GM23338 (cell line): ENCODE measurements at regions not wholly inside any gene's neighbourhood (a gene's known extent, or its start where the extent isn't known, plus 50 kb on each side); places are given as distances from the start of the nearest gene placed in this dataset.

Experiments used
- ATAC-seq: fragments of 200-7000 bp; cut with Tn5 transposase; 3 replicates; pipeline ENCODE4 v1.9.1; 2020
- DNase-seq: peaks from one replicate; pipeline ENCODE4 v3.0.0-alpha.2; 2015; ENCODE audit warnings: low spot score
- H2AFZ ChIP-seq: fragments of 200-600 bp; sonication (generic); 2 replicates; pipeline ENCODE4 v1.8.0; 2016; ENCODE audit warnings: antibody characterized with exemption, mild to moderate bottlenecking, moderate library complexity
- H3F3A ChIP-seq: fragments of 200-600 bp; sonication (generic); replicated peaks from 2 replicates; pipeline ENCODE4 v1.8.0; 2017; ENCODE audit warnings: antibody characterized with exemption, mixed run types, low read depth
- H3K27ac ChIP-seq: fragments of 200-600 bp; sonication (generic); 2 replicates; pipeline ENCODE4 v1.6.1; 2016; ENCODE audit warnings: low read depth
- H3K27me3 ChIP-seq: fragments of 200-600 bp; sonication (generic); 2 replicates; pipeline ENCODE4 v1.8.0; 2016; ENCODE audit warnings: mild to moderate bottlenecking, mixed run types, moderate library complexity; ENCODE audit not compliant: insufficient read depth
- H3K36me3 ChIP-seq: fragments of 200-600 bp; sonication (generic); 2 replicates; pipeline ENCODE4 v1.8.0; 2016; ENCODE audit warnings: mild to moderate bottlenecking; ENCODE audit not compliant: insufficient read depth
- H3K4me1 ChIP-seq: fragments of 200-600 bp; sonication (generic); 2 replicates; pipeline ENCODE4 v1.8.0; 2016; ENCODE audit warnings: mild to moderate bottlenecking, moderate library complexity; ENCODE audit not compliant: insufficient read depth
- H3K4me2 ChIP-seq: fragments of 200-600 bp; sonication (generic); 2 replicates; pipeline ENCODE4 v1.7.1; 2017; ENCODE audit warnings: mixed run types
- H3K4me3 ChIP-seq: fragments of 200-600 bp; sonication (generic); 2 replicates; pipeline ENCODE4 v1.6.1; 2016; ENCODE audit warnings: mixed run types
- H3K79me2 ChIP-seq: fragments of 200-600 bp; sonication (generic); replicated peaks from 2 replicates; pipeline ENCODE4 v1.8.0; 2017; ENCODE audit warnings: mild to moderate bottlenecking; ENCODE audit not compliant: insufficient read depth
- H3K9me2 ChIP-seq: fragments of 200-600 bp; sonication (generic); 2 replicates; pipeline ENCODE4 v1.8.0; 2017; ENCODE audit not compliant: insufficient read depth
- H4K20me1 ChIP-seq: fragments of 200-600 bp; sonication (generic); replicated peaks from 2 replicates; pipeline ENCODE4 v1.8.0; 2017; ENCODE audit warnings: mild to moderate bottlenecking; ENCODE audit not compliant: insufficient read depth
- H3K27ac Mint-ChIP-seq: 2 replicates; pipeline ENCODE4 v1.8.0; 2020; ENCODE audit warnings: inconsistent platforms, mild to moderate bottlenecking, moderate library complexity, mixed read lengths
- H3K27me3 Mint-ChIP-seq: 3 replicates; pipeline ENCODE4 v1.8.0; 2022; ENCODE audit warnings: low read depth, mild to moderate bottlenecking, moderate library complexity, mixed read lengths, inconsistent platforms; ENCODE audit not compliant: insufficient read depth, poor library complexity
- H3K36me3 Mint-ChIP-seq: 3 replicates; pipeline ENCODE4 v1.8.0; 2021; ENCODE audit warnings: low read depth, mild to moderate bottlenecking, inconsistent platforms, moderate library complexity, mixed read lengths
- H3K4me1 Mint-ChIP-seq: 3 replicates; pipeline ENCODE4 v1.8.0; 2020; ENCODE audit warnings: mild to moderate bottlenecking, inconsistent platforms, mixed read lengths
- H3K4me3 Mint-ChIP-seq: 3 replicates; pipeline ENCODE4 v1.8.0; 2021; ENCODE audit warnings: moderate library complexity, mild to moderate bottlenecking, inconsistent platforms, mixed read lengths
- H3K9me3 Mint-ChIP-seq: 3 replicates; pipeline ENCODE4 v1.8.0; 2020; ENCODE audit warnings: moderate library complexity, mild to moderate bottlenecking, inconsistent platforms, mixed read lengths
- CREB1 ChIP-seq: fragments of 250-450 bp; sonication (Bioruptor Pico); IDR thresholded peaks from 2 replicates; pipeline ENCODE4 v1.5.0; 2020; ENCODE audit warnings: low read depth, mild to moderate bottlenecking, moderate library complexity
- EZH2 ChIP-seq: fragments of 200-600 bp; sonication (generic); IDR thresholded peaks from one replicate; pipeline ENCODE4 v1.8.0; 2017; ENCODE audit warnings: antibody characterized with exemption, mild to moderate bottlenecking, low read depth; ENCODE audit not compliant: unreplicated experiment
- EZH2phosphoT487 ChIP-seq: fragments of 200-600 bp; sonication (generic); IDR thresholded peaks from one replicate; pipeline ENCODE4 v1.8.1; 2018; ENCODE audit warnings: antibody characterized with exemption; ENCODE audit not compliant: unreplicated experiment
- JUNB ChIP-seq: IDR thresholded peaks from one replicate; pipeline ENCODE4 v1.6.1; 2016; ENCODE audit warnings: antibody characterized with exemption; ENCODE audit not compliant: unreplicated experiment
- NANOG ChIP-seq: IDR thresholded peaks from 2 replicates; pipeline ENCODE4 v1.6.1; 2016; ENCODE audit warnings: antibody characterized with exemption, borderline replicate concordance
- POLR2AphosphoS5 ChIP-seq: IDR thresholded peaks from 2 replicates; pipeline ENCODE4 v1.6.1; 2016; ENCODE audit warnings: antibody characterized with exemption, low read depth
- STAT1 ChIP-seq: IDR thresholded peaks from one replicate; pipeline ENCODE4 v1.6.1; 2016; ENCODE audit warnings: antibody characterized with exemption; ENCODE audit not compliant: unreplicated experiment
- ZNF114 ChIP-seq: fragments of 250-450 bp; sonication (Bioruptor Pico); IDR thresholded peaks from 2 replicates; pipeline ENCODE4 v1.5.0; 2020; ENCODE audit warnings: mild to moderate bottlenecking, moderate library complexity
- ZNF331 ChIP-seq: fragments of 250-450 bp; sonication (Bioruptor Pico); IDR thresholded peaks from 2 replicates; pipeline ENCODE4 v1.5.0; 2020; ENCODE audit warnings: low read depth, mild to moderate bottlenecking, moderate library complexity
- TF ChIP-seq, protein P1 (sequence below): IDR thresholded peaks from 2 replicates; pipeline ENCODE4 v1.6.1; 2016; ENCODE audit warnings: antibody characterized with exemption
- TF ChIP-seq, protein P2 (sequence below): fragments of 250-450 bp; sonication (Bioruptor Pico); IDR thresholded peaks from 2 replicates; pipeline ENCODE4 v1.5.0; 2020; ENCODE audit warnings: mild to moderate bottlenecking, moderate library complexity
- TF ChIP-seq, protein P3 (sequence below), 2 experiments: fragments of 200-600 bp in 1 of 2; sonication (generic) in 1 of 2; conservative IDR thresholded peaks; 2 replicates each; pipeline versions ENCODE4 v1.5.1 to v1.6.1; 2016 to 2017; ENCODE audit warnings: antibody characterized with exemption in 2 of 2, low read depth in 2 of 2, mild to moderate bottlenecking in 2 of 2, moderate library complexity in 1 of 2
- TF ChIP-seq, protein P4 (sequence below): IDR thresholded peaks from one replicate; pipeline ENCODE4 v1.6.1; 2018; ENCODE audit warnings: antibody characterized with exemption; ENCODE audit not compliant: unreplicated experiment

DNA sequence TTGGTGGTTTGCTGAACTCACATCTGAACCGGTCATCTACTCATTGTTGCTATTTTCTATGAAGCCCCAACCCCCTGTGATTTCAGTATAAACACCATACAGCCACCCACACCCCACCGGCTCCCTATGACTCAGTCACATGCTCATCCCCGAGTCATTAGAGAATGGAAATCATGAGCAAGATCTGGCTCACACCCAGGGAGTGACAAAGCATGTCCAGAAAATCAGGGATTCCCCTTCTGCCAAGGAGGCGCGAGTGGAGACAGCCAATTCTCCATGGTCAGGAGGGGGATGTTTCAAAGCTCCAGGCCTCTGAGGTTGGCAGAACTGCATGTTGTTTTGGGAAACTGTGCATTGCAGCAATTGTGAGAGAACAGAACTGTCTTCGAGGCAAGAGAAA is 657.5 kb upstream of the TBX3 start:
- no peak for ATAC-seq
- Histone ChIP-seq H3K27me3 (no peaks in the 10 kb centered on the region), H3K4me3 (no peak overlapping the region), H3K27ac (no peak overlapping the region), H3K36me3 (no peaks in the 10 kb centered on the region), H3K9me2 (peaks cover 4% of the 10 kb centered on the region; the same call in 1 of the 2 replicates), H2AFZ (no peak overlapping the region), H3K79me2 (no peaks in the 10 kb centered on the region), H3F3A (no peaks in the 10 kb centered on the region), H4K20me1 (no peaks in the 10 kb centered on the region), H3K4me1 (peaks cover 9% of the 10 kb centered on the region; the same call in 1 of the 2 replicates), H3K4me2 (no peak overlapping the region)
- no peak overlapping the region for H3K27ac Mint-ChIP-seq
- H3K4me3 Mint-ChIP-seq, result no peak overlapping the region
- H3K36me3 Mint-ChIP-seq, result peaks cover 7% of the 10 kb centered on the region; the same call in 2 of the 3 replicates
- DNase-seq, result no peak
- H3K4me1 Mint-ChIP-seq, result peaks cover 23% of the 10 kb centered on the region
- TF ChIP-seq, protein P1, sequence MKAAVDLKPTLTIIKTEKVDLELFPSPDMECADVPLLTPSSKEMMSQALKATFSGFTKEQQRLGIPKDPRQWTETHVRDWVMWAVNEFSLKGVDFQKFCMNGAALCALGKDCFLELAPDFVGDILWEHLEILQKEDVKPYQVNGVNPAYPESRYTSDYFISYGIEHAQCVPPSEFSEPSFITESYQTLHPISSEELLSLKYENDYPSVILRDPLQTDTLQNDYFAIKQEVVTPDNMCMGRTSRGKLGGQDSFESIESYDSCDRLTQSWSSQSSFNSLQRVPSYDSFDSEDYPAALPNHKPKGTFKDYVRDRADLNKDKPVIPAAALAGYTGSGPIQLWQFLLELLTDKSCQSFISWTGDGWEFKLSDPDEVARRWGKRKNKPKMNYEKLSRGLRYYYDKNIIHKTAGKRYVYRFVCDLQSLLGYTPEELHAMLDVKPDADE, result no peak
- TF ChIP-seq EZH2 (no peak), EZH2phosphoT487 (no peak), NANOG (no peak), STAT1 (no peak), CREB1 (CRISPR knock-in tag) (no peak), ZNF331 (no peak), ZNF114 (no peak), JUNB (no peak), POLR2AphosphoS5 (no peak)
- TF ChIP-seq, protein P2, sequence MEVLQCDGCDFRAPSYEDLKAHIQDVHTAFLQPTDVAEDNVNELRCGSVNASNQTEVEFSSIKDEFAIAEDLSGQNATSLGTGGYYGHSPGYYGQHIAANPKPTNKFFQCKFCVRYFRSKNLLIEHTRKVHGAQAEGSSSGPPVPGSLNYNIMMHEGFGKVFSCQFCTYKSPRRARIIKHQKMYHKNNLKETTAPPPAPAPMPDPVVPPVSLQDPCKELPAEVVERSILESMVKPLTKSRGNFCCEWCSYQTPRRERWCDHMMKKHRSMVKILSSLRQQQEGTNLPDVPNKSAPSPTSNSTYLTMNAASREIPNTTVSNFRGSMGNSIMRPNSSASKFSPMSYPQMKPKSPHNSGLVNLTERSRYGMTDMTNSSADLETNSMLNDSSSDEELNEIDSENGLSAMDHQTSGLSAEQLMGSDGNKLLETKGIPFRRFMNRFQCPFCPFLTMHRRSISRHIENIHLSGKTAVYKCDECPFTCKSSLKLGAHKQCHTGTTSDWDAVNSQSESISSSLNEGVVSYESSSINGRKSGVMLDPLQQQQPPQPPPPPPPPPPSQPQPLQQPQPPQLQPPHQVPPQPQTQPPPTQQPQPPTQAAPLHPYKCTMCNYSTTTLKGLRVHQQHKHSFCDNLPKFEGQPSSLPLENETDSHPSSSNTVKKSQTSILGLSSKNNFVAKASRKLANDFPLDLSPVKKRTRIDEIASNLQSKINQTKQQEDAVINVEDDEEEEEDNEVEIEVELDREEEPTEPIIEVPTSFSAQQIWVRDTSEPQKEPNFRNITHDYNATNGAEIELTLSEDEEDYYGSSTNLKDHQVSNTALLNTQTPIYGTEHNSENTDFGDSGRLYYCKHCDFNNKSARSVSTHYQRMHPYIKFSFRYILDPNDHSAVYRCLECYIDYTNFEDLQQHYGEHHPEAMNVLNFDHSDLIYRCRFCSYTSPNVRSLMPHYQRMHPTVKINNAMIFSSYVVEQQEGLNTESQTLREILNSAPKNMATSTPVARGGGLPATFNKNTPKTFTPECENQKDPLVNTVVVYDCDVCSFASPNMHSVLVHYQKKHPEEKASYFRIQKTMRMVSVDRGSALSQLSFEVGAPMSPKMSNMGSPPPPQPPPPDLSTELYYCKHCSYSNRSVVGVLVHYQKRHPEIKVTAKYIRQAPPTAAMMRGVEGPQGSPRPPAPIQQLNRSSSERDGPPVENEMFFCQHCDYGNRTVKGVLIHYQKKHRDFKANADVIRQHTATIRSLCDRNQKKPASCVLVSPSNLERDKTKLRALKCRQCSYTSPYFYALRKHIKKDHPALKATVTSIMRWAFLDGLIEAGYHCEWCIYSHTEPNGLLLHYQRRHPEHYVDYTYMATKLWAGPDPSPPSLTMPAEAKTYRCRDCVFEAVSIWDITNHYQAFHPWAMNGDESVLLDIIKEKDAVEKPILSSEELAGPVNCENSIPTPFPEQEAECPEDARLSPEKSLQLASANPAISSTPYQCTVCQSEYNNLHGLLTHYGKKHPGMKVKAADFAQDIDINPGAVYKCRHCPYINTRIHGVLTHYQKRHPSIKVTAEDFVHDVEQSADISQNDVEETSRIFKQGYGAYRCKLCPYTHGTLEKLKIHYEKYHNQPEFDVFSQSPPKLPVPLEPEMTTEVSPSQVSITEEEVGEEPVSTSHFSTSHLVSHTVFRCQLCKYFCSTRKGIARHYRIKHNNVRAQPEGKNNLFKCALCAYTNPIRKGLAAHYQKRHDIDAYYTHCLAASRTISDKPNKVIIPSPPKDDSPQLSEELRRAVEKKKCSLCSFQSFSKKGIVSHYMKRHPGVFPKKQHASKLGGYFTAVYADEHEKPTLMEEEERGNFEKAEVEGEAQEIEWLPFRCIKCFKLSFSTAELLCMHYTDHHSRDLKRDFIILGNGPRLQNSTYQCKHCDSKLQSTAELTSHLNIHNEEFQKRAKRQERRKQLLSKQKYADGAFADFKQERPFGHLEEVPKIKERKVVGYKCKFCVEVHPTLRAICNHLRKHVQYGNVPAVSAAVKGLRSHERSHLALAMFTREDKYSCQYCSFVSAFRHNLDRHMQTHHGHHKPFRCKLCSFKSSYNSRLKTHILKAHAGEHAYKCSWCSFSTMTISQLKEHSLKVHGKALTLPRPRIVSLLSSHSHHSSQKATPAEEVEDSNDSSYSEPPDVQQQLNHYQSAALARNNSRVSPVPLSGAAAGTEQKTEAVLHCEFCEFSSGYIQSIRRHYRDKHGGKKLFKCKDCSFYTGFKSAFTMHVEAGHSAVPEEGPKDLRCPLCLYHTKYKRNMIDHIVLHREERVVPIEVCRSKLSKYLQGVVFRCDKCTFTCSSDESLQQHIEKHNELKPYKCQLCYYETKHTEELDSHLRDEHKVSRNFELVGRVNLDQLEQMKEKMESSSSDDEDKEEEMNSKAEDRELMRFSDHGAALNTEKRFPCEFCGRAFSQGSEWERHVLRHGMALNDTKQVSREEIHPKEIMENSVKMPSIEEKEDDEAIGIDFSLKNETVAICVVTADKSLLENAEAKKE, result no peak
- TF ChIP-seq, protein P3, sequence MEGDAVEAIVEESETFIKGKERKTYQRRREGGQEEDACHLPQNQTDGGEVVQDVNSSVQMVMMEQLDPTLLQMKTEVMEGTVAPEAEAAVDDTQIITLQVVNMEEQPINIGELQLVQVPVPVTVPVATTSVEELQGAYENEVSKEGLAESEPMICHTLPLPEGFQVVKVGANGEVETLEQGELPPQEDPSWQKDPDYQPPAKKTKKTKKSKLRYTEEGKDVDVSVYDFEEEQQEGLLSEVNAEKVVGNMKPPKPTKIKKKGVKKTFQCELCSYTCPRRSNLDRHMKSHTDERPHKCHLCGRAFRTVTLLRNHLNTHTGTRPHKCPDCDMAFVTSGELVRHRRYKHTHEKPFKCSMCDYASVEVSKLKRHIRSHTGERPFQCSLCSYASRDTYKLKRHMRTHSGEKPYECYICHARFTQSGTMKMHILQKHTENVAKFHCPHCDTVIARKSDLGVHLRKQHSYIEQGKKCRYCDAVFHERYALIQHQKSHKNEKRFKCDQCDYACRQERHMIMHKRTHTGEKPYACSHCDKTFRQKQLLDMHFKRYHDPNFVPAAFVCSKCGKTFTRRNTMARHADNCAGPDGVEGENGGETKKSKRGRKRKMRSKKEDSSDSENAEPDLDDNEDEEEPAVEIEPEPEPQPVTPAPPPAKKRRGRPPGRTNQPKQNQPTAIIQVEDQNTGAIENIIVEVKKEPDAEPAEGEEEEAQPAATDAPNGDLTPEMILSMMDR (conservative IDR thresholded peaks at IDR 0.05; ENCODE audit: low read depth in 2 of 2), result no peak
- TF ChIP-seq, protein P4, sequence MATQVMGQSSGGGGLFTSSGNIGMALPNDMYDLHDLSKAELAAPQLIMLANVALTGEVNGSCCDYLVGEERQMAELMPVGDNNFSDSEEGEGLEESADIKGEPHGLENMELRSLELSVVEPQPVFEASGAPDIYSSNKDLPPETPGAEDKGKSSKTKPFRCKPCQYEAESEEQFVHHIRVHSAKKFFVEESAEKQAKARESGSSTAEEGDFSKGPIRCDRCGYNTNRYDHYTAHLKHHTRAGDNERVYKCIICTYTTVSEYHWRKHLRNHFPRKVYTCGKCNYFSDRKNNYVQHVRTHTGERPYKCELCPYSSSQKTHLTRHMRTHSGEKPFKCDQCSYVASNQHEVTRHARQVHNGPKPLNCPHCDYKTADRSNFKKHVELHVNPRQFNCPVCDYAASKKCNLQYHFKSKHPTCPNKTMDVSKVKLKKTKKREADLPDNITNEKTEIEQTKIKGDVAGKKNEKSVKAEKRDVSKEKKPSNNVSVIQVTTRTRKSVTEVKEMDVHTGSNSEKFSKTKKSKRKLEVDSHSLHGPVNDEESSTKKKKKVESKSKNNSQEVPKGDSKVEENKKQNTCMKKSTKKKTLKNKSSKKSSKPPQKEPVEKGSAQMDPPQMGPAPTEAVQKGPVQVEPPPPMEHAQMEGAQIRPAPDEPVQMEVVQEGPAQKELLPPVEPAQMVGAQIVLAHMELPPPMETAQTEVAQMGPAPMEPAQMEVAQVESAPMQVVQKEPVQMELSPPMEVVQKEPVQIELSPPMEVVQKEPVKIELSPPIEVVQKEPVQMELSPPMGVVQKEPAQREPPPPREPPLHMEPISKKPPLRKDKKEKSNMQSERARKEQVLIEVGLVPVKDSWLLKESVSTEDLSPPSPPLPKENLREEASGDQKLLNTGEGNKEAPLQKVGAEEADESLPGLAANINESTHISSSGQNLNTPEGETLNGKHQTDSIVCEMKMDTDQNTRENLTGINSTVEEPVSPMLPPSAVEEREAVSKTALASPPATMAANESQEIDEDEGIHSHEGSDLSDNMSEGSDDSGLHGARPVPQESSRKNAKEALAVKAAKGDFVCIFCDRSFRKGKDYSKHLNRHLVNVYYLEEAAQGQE, result no peak
- peaks cover 13% of the 10 kb centered on the region for H3K9me3 Mint-ChIP-seq
- no peaks in the 10 kb centered on the region for H3K27me3 Mint-ChIP-seq
